Endothelial cell of umbilical vein (primary cell): ENCODE measurements at regions not wholly inside any gene's neighbourhood (a gene's known extent, or its start where the extent isn't known, plus 50 kb on each side); places are given as distances from the start of the nearest gene placed in this dataset.

Experiments
- BruUV-seq: library from RNA; stranded (reverse); fragments of 400-500 nt; replicated peaks from 2 replicates; lab custom pipeline; 2021; lab: Mats Ljungman, UMichigan
- CTCF ChIA-PET: fragments of 300-600, 350-600 bp; sonication (Branson Sonifier 250); formaldehyde crosslinking; loops from one replicate; lab custom pipeline; 2021; ENCODE audit warnings: antibody characterized with exemption, inconsistent platforms; lab: Charles Lee
- POLR2A ChIA-PET: fragments of 300-600, 350-600 bp; sonication (Branson Sonifier 250); formaldehyde crosslinking; loops from one replicate; lab custom pipeline; 2021; ENCODE audit warnings: antibody characterized with exemption, inconsistent platforms; lab: Charles Lee
- DNase-seq: peaks from one replicate; pipeline ENCODE4 v3.0.0-alpha.2; 2011; ENCODE audit warnings: low read depth, low spot score
- FAIRE-seq: peaks from 2 replicates; lab custom pipeline; 2011; peaks lifted over from hg19 to GRCh38; lab: Jason Lieb, UNC
- H2AFZ ChIP-seq: 2 replicates; pipeline ENCODE4 v1.6.0; 2012; ENCODE audit warnings: low read depth, low read length, control low read depth, inconsistent platforms
- H3K27ac ChIP-seq: 2 replicates; pipeline ENCODE4 v1.5.1; 2011; ENCODE audit warnings: low read depth, mild to moderate bottlenecking, control low read depth, low read length, moderate library complexity; ENCODE audit not compliant: insufficient read depth
- H3K27me3 ChIP-seq, 2 experiments: 2 replicates each; pipeline versions ENCODE4 v1.6.0 to v1.6.1; 2011; ENCODE audit warnings: low read length in 2 of 2, mixed read lengths in 1 of 2; ENCODE audit not compliant: control insufficient read depth in 2 of 2, insufficient read depth in 2 of 2
- H3K36me3 ChIP-seq, 2 experiments: 2 replicates in 1 of 2; 3 replicates in 1 of 2; pipeline ENCODE4 v1.5.1; 2011; ENCODE audit warnings: low read length in 2 of 2, mild to moderate bottlenecking in 1 of 2, moderate library complexity in 1 of 2; ENCODE audit not compliant: control insufficient read depth in 2 of 2, insufficient read depth in 2 of 2; ENCODE audit errors: extremely low read depth in 1 of 2
- H3K4me1 ChIP-seq: 3 replicates; pipeline ENCODE4 v1.5.1; 2011; ENCODE audit warnings: mild to moderate bottlenecking, low read length; ENCODE audit not compliant: control insufficient read depth, insufficient read depth; ENCODE audit errors: extremely low read depth
- H3K4me2 ChIP-seq: 2 replicates; pipeline ENCODE4 v1.6.1; 2011; ENCODE audit warnings: low read length, control low read depth, mixed read lengths; ENCODE audit not compliant: insufficient read depth
- H3K4me3 ChIP-seq, 3 experiments: fragments of 200-600 bp in 1 of 3; sonication (generic), shearing (Covaris generic) in 1 of 3; replicated peaks in 1 of 3; 2 replicates each; pipeline ENCODE4 v1.5.1; 2011 to 2016; ENCODE audit warnings: control low read depth in 3 of 3, low read length in 3 of 3, mild to moderate bottlenecking in 2 of 3, inconsistent platforms in 1 of 3, low read depth in 1 of 3, moderate library complexity in 1 of 3; ENCODE audit not compliant: insufficient read depth in 1 of 3
- H3K79me2 ChIP-seq: 2 replicates; pipeline ENCODE4 v1.6.0; 2012; ENCODE audit warnings: low read length, inconsistent platforms; ENCODE audit not compliant: control insufficient read depth, insufficient read depth
- H3K9ac ChIP-seq: replicated peaks from 2 replicates; pipeline ENCODE3; 2011; ENCODE audit warnings: low read length, control low read depth; ENCODE audit not compliant: insufficient read depth; ENCODE audit errors: extremely low read depth
- H3K9me1 ChIP-seq: replicated peaks from 3 replicates; pipeline ENCODE4 v1.6.0; 2011; ENCODE audit warnings: mild to moderate bottlenecking, low read length; ENCODE audit not compliant: control insufficient read depth, insufficient read depth; ENCODE audit errors: extremely low read depth
- H3K9me3 ChIP-seq: replicated peaks from 2 replicates; pipeline ENCODE4 v1.5.1; 2012; ENCODE audit warnings: low read length, inconsistent platforms; ENCODE audit not compliant: control insufficient read depth, insufficient read depth
- H4K20me1 ChIP-seq: replicated peaks from 2 replicates; pipeline ENCODE3; 2011; ENCODE audit warnings: mild to moderate bottlenecking, low read length; ENCODE audit not compliant: control insufficient read depth, insufficient read depth; ENCODE audit errors: extremely low read depth
- EZH2 ChIP-seq: IDR thresholded peaks from 2 replicates; pipeline ENCODE4 v1.6.1; 2012; ENCODE audit warnings: borderline replicate concordance, low read depth, mild to moderate bottlenecking, moderate library complexity, low read length, inconsistent platforms; ENCODE audit not compliant: severe bottlenecking
- FOS ChIP-seq: IDR thresholded peaks from 2 replicates; pipeline ENCODE4 v1.6.1; 2011; ENCODE audit warnings: mild to moderate bottlenecking, low read length, moderate library complexity, borderline replicate concordance; ENCODE audit not compliant: insufficient read depth
- GATA2 ChIP-seq: IDR thresholded peaks from 2 replicates; pipeline ENCODE4 v1.7.0; 2011; ENCODE audit warnings: low read depth, mild to moderate bottlenecking, moderate library complexity, mixed read lengths, low read length; ENCODE audit not compliant: insufficient read length, insufficient read depth
- JUN ChIP-seq: IDR thresholded peaks from 2 replicates; pipeline ENCODE4 v1.6.1; 2011; ENCODE audit warnings: borderline replicate concordance, low read depth; ENCODE audit not compliant: insufficient read length, insufficient read depth
- MYC ChIP-seq: IDR thresholded peaks from one replicate; pipeline ENCODE4 v1.6.1; 2011; ENCODE audit warnings: mild to moderate bottlenecking, low read depth, low read length
- POLR2A ChIP-seq: IDR thresholded peaks from 2 replicates; pipeline ENCODE4 v1.6.1; 2012; ENCODE audit warnings: low read depth, mild to moderate bottlenecking, control low read depth, low read length
- POLR2AphosphoS5 ChIP-seq: IDR thresholded peaks from 2 replicates; pipeline ENCODE4 v1.6.1; 2012; ENCODE audit warnings: low read depth, mild to moderate bottlenecking, control low read depth, low read length, moderate library complexity; ENCODE audit not compliant: insufficient read depth
- dilution Hi-C: fragments of 300-500 bp; cut with MboI; formaldehyde crosslinking; loops from one replicate; pipeline ENCODE4 v1.15.0; 2019; ENCODE audit warnings: low sequenced_read_pairs; ENCODE audit not compliant: extremely low pct_ligation_motif_present
- intact Hi-C: fragments of 100-400 bp; cut with micrococcal nuclease; formaldehyde crosslinking; loops from one replicate; pipeline ENCODE4 v1.10.0; 2022
- TF ChIP-seq, protein P1 (sequence below): IDR thresholded peaks from 2 replicates; pipeline ENCODE4 v1.6.1; 2011; ENCODE audit not compliant: insufficient read depth, insufficient read length
- TF ChIP-seq, protein P2 (sequence below), 2 donors: IDR thresholded peaks; 1 replicate in 1 of 2; 2 replicates in 1 of 2; pipeline ENCODE4 v1.5.1; 2011; ENCODE audit warnings: low read length in 2 of 2, mild to moderate bottlenecking in 2 of 2, moderate library complexity in 2 of 2, control low read depth in 1 of 2, inconsistent platforms in 1 of 2, low read depth in 1 of 2; ENCODE audit not compliant: insufficient read depth in 1 of 2; ENCODE audit errors: extremely low read depth in 1 of 2

DNA sequence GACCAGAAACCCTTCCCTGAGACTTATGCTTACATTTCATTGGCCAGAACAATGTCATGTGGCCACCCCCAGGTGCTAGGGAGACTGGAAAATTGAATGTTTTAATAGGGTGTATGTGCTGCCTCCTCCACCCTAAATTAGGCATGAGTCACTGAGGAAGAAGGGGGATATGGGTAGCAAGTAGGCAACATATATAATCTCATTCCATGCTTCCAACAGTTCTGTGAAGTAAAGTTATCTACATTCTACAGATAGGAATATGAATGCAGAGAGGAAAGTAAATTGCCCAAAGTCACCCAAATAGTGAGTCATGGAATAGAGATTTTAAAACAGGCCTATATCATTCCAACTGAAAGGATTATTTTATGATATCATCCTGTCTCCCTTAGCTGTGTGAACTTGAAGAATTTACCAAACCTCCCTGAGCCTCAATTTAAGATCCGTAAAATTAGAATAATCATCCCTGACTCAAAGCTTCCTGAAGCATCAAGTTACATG lies 168.6 kb upstream of the FGGY start:
- no peak for FAIRE-seq

DNA sequence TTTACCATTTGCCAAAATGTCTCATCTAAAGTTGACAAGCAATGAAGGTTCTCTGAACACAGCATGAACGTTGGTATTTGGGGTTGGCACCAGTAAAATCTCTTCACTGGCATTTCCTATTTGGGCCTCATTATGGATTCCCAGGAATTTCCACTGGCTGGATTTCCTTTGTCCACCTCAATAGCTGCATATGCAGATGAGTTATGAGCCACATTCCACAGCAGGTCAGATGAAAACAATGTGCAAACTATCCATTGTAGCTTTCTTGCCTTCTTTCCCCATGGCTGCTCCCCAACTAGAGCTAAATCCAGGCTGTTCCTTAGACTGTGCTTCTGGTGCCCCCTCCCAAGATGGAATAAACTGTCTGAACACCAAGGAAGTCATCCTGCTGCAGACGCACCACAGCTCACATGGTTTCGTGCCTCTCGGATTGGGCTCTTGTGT lies 168.1 kb upstream of the FGGY start:
- no peaks in the 10 kb centered on the region for H3K9me3 ChIP-seq
- no peaks in the 10 kb centered on the region for H3K9me1 ChIP-seq
- no peaks in the 10 kb centered on the region for H4K20me1 ChIP-seq
- no peaks in the 10 kb centered on the region for H3K79me2 ChIP-seq
- peaks cover 32% of the 10 kb centered on the region for H3K4me1 ChIP-seq
- ChIA-PET CTCF (interaction anchor here (0.9 to 1.7 kb wide), 7 partner anchors 8 to 570 kb away, joined by 3 to 7 read pairs (median 4); no protein-coding TSS in a partner anchor), POLR2A (no interaction called here)
- peak; percentile 77 for DNase-seq
- FAIRE-seq: peak; percentile 74
- dilution Hi-C loops (no loop called here), intact Hi-C loops (loop anchor here (1.0 to 5.0 kb wide), 7 partner anchors 14 to 345 kb away; partner anchors contain the start of genes FGGY and JUN)
- peak overlapping the region; percentile 55 for H3K4me2 ChIP-seq
- TF ChIP-seq GATA2 (no peak), FOS (no peak), POLR2A (peak; percentile 33), MYC (no peak), POLR2AphosphoS5 (peak; percentile 43), EZH2 (no peak), JUN (peak; percentile 29)
- TF ChIP-seq, protein P1, sequence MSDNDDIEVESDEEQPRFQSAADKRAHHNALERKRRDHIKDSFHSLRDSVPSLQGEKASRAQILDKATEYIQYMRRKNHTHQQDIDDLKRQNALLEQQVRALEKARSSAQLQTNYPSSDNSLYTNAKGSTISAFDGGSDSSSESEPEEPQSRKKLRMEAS: no peak
- TF ChIP-seq, protein P2, sequence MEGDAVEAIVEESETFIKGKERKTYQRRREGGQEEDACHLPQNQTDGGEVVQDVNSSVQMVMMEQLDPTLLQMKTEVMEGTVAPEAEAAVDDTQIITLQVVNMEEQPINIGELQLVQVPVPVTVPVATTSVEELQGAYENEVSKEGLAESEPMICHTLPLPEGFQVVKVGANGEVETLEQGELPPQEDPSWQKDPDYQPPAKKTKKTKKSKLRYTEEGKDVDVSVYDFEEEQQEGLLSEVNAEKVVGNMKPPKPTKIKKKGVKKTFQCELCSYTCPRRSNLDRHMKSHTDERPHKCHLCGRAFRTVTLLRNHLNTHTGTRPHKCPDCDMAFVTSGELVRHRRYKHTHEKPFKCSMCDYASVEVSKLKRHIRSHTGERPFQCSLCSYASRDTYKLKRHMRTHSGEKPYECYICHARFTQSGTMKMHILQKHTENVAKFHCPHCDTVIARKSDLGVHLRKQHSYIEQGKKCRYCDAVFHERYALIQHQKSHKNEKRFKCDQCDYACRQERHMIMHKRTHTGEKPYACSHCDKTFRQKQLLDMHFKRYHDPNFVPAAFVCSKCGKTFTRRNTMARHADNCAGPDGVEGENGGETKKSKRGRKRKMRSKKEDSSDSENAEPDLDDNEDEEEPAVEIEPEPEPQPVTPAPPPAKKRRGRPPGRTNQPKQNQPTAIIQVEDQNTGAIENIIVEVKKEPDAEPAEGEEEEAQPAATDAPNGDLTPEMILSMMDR (IDR thresholded peaks at IDR 0.05; ENCODE audit: extremely low read depth in 1 of 2, insufficient read depth in 1 of 2, low read depth in 1 of 2, low read length in 2 of 2): no peak
- H3K4me3 ChIP-seq: no peak overlapping the region
- H3K27me3 ChIP-seq: no peaks in the 10 kb centered on the region
- no peaks in the 10 kb centered on the region for H3K36me3 ChIP-seq
- BruUV-seq: no TSS peak
- peak overlapping the region; percentile 63 for H2AFZ ChIP-seq
- H3K27ac ChIP-seq: peak overlapping the region; percentile 87
- peak overlapping the region; percentile 45 for H3K9ac ChIP-seq

More for the DNA sequence above, 168.6 kb upstream of the FGGY start:
- peak overlapping the region; percentile 45 for H3K9ac ChIP-seq
- intact Hi-C loops: loop anchor here (1.0 to 5.0 kb wide), 7 partner anchors 15 to 344 kb away; partner anchors contain the start of genes FGGY and JUN
- peak overlapping the region; percentile 87 for H3K27ac ChIP-seq
- no peaks in the 10 kb centered on the region for H3K27me3 ChIP-seq
- ChIA-PET CTCF (interaction anchor here (0.9 to 1.7 kb wide), 6 partner anchors 9 to 571 kb away, joined by 3 to 7 read pairs (median 4); no protein-coding TSS in a partner anchor), POLR2A (no interaction called here)
- no peaks in the 10 kb centered on the region for H3K79me2 ChIP-seq
- no peaks in the 10 kb centered on the region for H3K36me3 ChIP-seq
- peak overlapping the region; percentile 55 for H3K4me2 ChIP-seq
- H4K20me1 ChIP-seq: no peaks in the 10 kb centered on the region
- peaks cover 32% of the 10 kb centered on the region for H3K4me1 ChIP-seq
- H3K4me3 ChIP-seq: no peak overlapping the region
- peak; percentile 61 for DNase-seq
- TF ChIP-seq POLR2A (no peak), JUN (peak; percentile 62), FOS (peak; percentile 34)
- TF ChIP-seq, protein P1: no peak
- BruUV-seq: no TSS peak
- H3K9me3 ChIP-seq: no peaks in the 10 kb centered on the region
- dilution Hi-C loops: no loop called here
- H3K9me1 ChIP-seq: no peaks in the 10 kb centered on the region
- peak overlapping the region; percentile 0 for H2AFZ ChIP-seq
